Upper lobe of right lung (tissue), 1 donor: ENCODE measurements at regions not wholly inside any gene's neighbourhood (a gene's known extent, or its start where the extent isn't known, plus 50 kb on each side); places are given as distances from the start of the nearest gene placed in this dataset.
"Not testable (repeated sequence)": the region's sequence is repeated elsewhere in the genome, so short reads cannot be mapped to it uniquely, and the experiment has no call there.

Source experiments
- ATAC-seq: fragments of 200-7000 bp; cut with Tn5 transposase; one replicate; pipeline ENCODE4 v1.9.1; 2020; ENCODE audit warnings: mild to moderate bottlenecking, moderate library complexity
- DNase-seq: peaks from one replicate; pipeline ENCODE4 v3.0.0-alpha.2; 2020
- H3K27ac ChIP-seq: fragments of 200-600 bp; one replicate; pipeline ENCODE4 v1.8.0; 2022
- H3K27me3 ChIP-seq: fragments of 200-600 bp; one replicate; pipeline ENCODE4 v1.8.0; 2022; ENCODE audit warnings: mild to moderate bottlenecking
- H3K36me3 ChIP-seq: fragments of 200-600 bp; one replicate; pipeline ENCODE4 v1.8.0; 2022
- H3K4me1 ChIP-seq: fragments of 200-600 bp; one replicate; pipeline ENCODE4 v1.8.0; 2022
- H3K4me3 ChIP-seq: fragments of 200-600 bp; one replicate; pipeline ENCODE4 v1.8.0; 2022; ENCODE audit warnings: mild to moderate bottlenecking
- H3K9me3 ChIP-seq: fragments of 200-600 bp; one replicate; pipeline ENCODE4 v1.8.0; 2022
- CTCF ChIP-seq: fragments of 200-600 bp; IDR thresholded peaks from one replicate; pipeline ENCODE4 v1.8.0; 2022; ENCODE audit warnings: antibody characterized with exemption
- intact Hi-C: fragments of 100-400 bp; cut with DNase I; formaldehyde crosslinking; loops from one replicate; pipeline ENCODE4 v1.11.0; 2022
- donor health status: DM: no; HTN: yes; CAD: no; lungs with severe emphysema.

DNA sequence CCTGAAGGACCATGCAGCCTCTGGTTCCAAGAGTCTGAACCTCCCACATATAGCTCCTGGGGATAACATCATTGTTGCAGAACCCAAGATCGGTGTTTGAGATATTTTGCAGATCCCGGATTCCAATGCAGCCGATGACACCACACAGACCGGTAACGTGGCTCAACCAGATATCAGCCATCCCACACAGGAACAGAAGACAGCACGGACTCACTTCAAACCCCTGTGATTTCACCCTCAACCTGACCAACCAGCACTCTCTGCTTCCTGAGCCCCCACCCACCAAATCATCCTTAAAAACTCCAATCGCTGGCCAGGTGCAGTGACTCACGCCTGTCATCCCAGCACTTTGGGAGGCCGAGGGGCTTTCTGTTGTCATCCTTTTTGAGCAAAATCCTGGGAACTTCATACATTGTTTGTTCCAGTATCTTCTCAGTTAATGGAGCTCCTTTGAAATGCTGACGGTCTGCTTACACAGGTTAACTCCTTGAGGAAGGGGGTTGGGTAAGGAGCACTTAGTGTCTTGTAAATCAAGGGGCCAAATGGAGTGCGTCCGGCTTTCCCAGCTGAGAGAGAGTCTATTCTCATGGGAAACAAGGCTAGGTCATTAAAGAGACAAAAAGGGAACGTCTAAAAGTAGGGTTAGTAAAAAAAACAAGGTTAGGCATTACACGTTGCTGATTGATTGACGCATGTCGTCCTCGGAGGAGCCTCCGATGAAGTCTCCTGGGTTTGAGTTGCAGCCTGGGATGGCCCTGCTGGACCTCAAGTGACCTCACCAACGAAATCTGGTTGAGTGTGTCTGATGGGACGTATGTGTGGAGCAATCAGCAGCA, 230.4 kb downstream of the CRLF2 start:
- no peak for ATAC-seq
- no peak for DNase-seq
- no peak for TF ChIP-seq CTCF
- H3K27me3 ChIP-seq = peaks cover 3% of the 10 kb centered on the region
- no peak overlapping the region for H3K4me3 ChIP-seq
- intact Hi-C loops = no loop called here
- no peaks in the 10 kb centered on the region for H3K36me3 ChIP-seq
- no peaks in the 10 kb centered on the region for H3K9me3 ChIP-seq
- no peak overlapping the region for H3K27ac ChIP-seq
- no peaks in the 10 kb centered on the region for H3K4me1 ChIP-seq

DNA sequence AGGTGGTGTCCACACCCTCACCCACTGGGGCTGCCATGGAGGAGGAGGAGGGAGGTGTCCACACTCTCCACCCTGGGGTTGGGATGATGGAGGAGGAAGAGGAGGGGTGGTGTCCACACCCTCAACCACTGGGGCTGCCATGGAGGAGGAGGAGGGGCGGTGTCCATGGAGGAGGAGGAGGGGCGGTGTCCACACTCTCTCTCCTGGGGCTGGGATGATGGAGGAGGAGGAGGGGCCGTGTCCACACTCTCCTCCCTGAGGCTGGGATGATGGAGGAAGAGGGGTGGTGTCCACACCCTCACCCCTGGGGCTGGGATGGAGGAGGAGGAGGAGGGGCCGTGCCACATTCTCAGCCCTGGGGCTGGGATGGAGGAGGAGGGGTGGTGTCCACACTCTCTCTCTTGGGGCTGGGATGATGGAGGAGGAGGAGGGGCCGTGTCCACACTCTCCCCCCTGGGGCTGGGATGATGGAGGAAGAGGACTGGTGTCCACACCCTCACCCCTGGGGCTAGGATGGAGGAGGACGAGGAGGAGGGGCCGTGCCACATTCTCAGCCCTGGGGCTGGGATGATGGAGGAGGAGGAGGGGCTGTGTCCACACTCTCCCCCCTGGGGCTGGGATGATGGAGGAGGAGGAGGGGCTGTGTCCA, 231.7 kb downstream of the CRLF2 start:
- H3K4me3 ChIP-seq = no peak overlapping the region
- no peaks in the 10 kb centered on the region for H3K9me3 ChIP-seq
- no peaks in the 10 kb centered on the region for H3K4me1 ChIP-seq
- TF ChIP-seq CTCF = no peak
- intact Hi-C loops = no loop called here
- H3K36me3 ChIP-seq = no peaks in the 10 kb centered on the region
- DNase-seq (no peak), ATAC-seq (peak; percentile 12)
- no peak overlapping the region for H3K27ac ChIP-seq
- H3K27me3 ChIP-seq = peaks cover 3% of the 10 kb centered on the region

DNA sequence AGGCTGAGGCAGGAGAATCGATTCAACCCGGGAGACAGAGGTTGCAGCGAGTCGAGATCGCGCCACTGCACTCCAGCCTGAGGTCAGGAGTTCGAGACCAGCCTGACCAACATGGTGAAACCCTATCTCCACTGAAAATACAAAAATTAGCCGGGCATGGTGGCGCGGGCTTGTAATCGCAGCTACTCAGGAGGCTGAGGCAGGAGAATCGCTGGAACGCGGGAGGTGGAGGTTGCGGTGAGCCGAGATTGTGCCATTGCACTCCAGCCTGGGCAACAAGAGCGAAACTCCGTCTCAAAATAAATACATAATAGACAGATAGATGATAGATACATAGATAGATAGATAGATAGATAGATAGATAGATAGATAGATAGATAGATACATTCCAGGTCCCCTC, 233.3 kb downstream of the CRLF2 start:
- H3K27me3 ChIP-seq, H3K27ac ChIP-seq, DNase-seq, H3K36me3 ChIP-seq, H3K4me1 ChIP-seq, H3K4me3 ChIP-seq, H3K9me3 ChIP-seq, intact Hi-C loops, ATAC-seq: not testable (repeated sequence)

DNA sequence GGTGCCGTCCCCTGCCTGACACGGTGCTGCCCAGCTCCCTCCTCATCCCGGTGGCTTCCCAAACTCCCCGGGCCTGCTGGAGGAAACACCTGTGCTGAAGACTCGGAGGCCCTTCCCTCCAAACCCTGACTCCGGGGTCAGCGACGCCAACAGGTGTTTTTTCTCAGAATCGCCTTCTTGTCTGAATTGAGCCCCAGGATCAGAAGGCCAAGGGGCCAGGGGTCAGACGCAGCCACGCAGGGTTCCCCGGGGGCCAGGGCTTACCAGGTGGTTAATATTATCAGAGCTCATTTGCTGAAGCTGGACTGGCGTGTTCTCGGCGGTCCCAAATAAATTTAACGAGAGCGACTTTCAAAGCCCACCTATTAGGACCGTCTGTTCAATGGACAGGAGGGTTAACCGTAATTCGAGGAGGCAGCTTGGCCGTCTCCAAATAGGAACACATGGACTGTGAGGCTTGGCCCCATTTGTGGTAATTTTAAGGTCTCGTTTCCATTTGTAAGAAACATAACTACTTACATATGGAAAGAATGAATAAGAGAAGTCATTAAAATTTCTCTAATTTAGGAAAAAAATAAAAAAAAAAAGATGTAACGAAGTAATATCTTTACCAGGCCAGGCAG, 239.3 kb downstream of the CRLF2 start:
- Histone ChIP-seq H3K27me3 (no peaks in the 10 kb centered on the region), H3K36me3 (no peaks in the 10 kb centered on the region), H3K4me1 (no peaks in the 10 kb centered on the region), H3K9me3 (no peaks in the 10 kb centered on the region), H3K4me3 (no peak overlapping the region), H3K27ac (no peak overlapping the region)
- TF ChIP-seq CTCF = no peak
- ATAC-seq (no peak), DNase-seq (no peak)
- intact Hi-C loops = no loop called here

GRCh38 chrX:968148-968965, 244.1 kb downstream of the CRLF2 start:
- no peaks in the 10 kb centered on the region for H3K9me3 ChIP-seq
- H3K27ac ChIP-seq = no peak overlapping the region
- DNase-seq = no peak
- no peak for ATAC-seq
- no peaks in the 10 kb centered on the region for H3K4me1 ChIP-seq
- intact Hi-C loops = no loop called here
- H3K36me3 ChIP-seq = no peaks in the 10 kb centered on the region
- no peak for TF ChIP-seq CTCF
- H3K27me3 ChIP-seq = no peaks in the 10 kb centered on the region
- H3K4me3 ChIP-seq = no peak overlapping the region
